GM03348 (cell line): ENCODE measurements at regions not wholly inside any gene's neighbourhood (a gene's known extent, or its start where the extent isn't known, plus 50 kb on each side); places are given as distances from the start of the nearest gene placed in this dataset.
"Not testable (repeated sequence)": the region's sequence is repeated elsewhere in the genome, so short reads cannot be mapped to it uniquely, and the experiment has no call there.

Source experiments
- DNase-seq: peaks from one replicate; pipeline ENCODE4 v3.0.0; 2012; ENCODE audit warnings: low spot score

- DNase-seq: not testable (repeated sequence)
These were observed 93.1 kb upstream of the NT5E start for GRCh38 chr6:85356743-85357142.

GRCh38 chr6:85355816-85356215 is 94.1 kb upstream of the NT5E start:
- DNase-seq: no peak

GRCh38 chr6:85354761-85355618 is 94.9 kb upstream of the NT5E start:
- DNase-seq: peak; percentile 74

GRCh38 chr6:85353012-85353411 is 96.9 kb upstream of the NT5E start:
- DNase-seq: no peak

- DNase-seq: no peak
These were observed 101.2 kb upstream of the NT5E start for GRCh38 chr6:85348643-85349042.

- peak; percentile 34 for DNase-seq
These were observed 102.1 kb upstream of the NT5E start for GRCh38 chr6:85347812-85348211.

- no peak for DNase-seq
These were observed 103.7 kb upstream of the NT5E start for GRCh38 chr6:85346196-85346595.

- no peak for DNase-seq
These were observed 104.9 kb upstream of the NT5E start for GRCh38 chr6:85344996-85345395.

- no peak for DNase-seq
These were observed 106.5 kb upstream of the NT5E start for GRCh38 chr6:85343428-85343827.

- no peak for DNase-seq
These were observed 120.7 kb upstream of the NT5E start for GRCh38 chr6:85329196-85329595.

GRCh38 chr6:85325811-85326210 is 124.1 kb upstream of the NT5E start:
- DNase-seq: not testable (repeated sequence)

- peak; percentile 71 for DNase-seq
These were observed 126.3 kb upstream of the NT5E start for GRCh38 chr6:85323435-85324040.

GRCh38 chr6:85322446-85323105 is 127.3 kb upstream of the NT5E start:
- DNase-seq: no peak

GRCh38 chr6:85321906-85322305 is 128.0 kb upstream of the NT5E start:
- DNase-seq: no peak

GRCh38 chr6:85314586-85314985 is 135.3 kb upstream of the NT5E start:
- no peak for DNase-seq

GRCh38 chr6:85300581-85300980 is 149.3 kb upstream of the NT5E start:
- no peak for DNase-seq

- DNase-seq: no peak
These were observed 151.3 kb upstream of the NT5E start for GRCh38 chr6:85298553-85298952.

- DNase-seq: no peak
These were observed 158.6 kb upstream of the NT5E start for GRCh38 chr6:85291326-85291725.

GRCh38 chr6:85287654-85288053 is 162.2 kb upstream of the NT5E start:
- no peak for DNase-seq

- DNase-seq: no peak
These were observed 162.7 kb upstream of the NT5E start for GRCh38 chr6:85287158-85287557.

- DNase-seq: not testable (repeated sequence)
These were observed 163.4 kb upstream of the NT5E start for GRCh38 chr6:85286507-85286906.

GRCh38 chr6:85285934-85286333 is 163.9 kb upstream of the NT5E start:
- no peak for DNase-seq

GRCh38 chr6:85285114-85285513 is 164.8 kb upstream of the NT5E start:
- no peak for DNase-seq
